Fibroblast of lung (primary cell): ENCODE measurements at regions not wholly inside any gene's neighbourhood (a gene's known extent, or its start where the extent isn't known, plus 50 kb on each side); places are given as distances from the start of the nearest gene placed in this dataset.

Source experiments
- CTCF ChIP-seq, 2 donors: IDR thresholded peaks in 1 of 2; conservative IDR thresholded peaks in 1 of 2; 1 replicate in 1 of 2; 2 replicates in 1 of 2; pipeline ENCODE4 v1.5.1; 2011 to 2012; ENCODE audit warnings: low read length in 2 of 2, control low read depth in 1 of 2, inconsistent platforms in 1 of 2, low read depth in 1 of 2, mild to moderate bottlenecking in 1 of 2
- EZH2 ChIP-seq: IDR thresholded peaks from 2 replicates; pipeline ENCODE4 v1.5.1; 2012; ENCODE audit warnings: low read length, control low read depth, mild to moderate bottlenecking; ENCODE audit errors: missing control alignments

- TF ChIP-seq CTCF (conservative IDR thresholded peaks at IDR 0.05 in 1 of 2, IDR thresholded peaks at IDR 0.05 in 1 of 2; ENCODE audit: low read depth in 1 of 2, low read length in 2 of 2) (no peak), EZH2 (no peak)
Observed at GRCh38 chr20:10928841-10929421, 255.1 kb upstream of the JAG1 start.
